GM12878 (cell line): ENCODE measurements at regions not wholly inside any gene's neighbourhood (a gene's known extent, or its start where the extent isn't known, plus 50 kb on each side); places are given as distances from the start of the nearest gene placed in this dataset.

Source experiments
- ATAC-seq: fragments of 200-7000 bp; cut with Tn5 transposase; 3 replicates; pipeline ENCODE4 v1.9.1; 2020; ENCODE audit warnings: mild to moderate bottlenecking, moderate library complexity
- BruUV-seq: library from RNA; stranded (reverse); fragments of 400-500 nt; replicated peaks from 2 replicates; lab custom pipeline; 2021; lab: Mats Ljungman, UMichigan
- CTCF ChIA-PET: fragments of 300-600 bp; sonication (Branson Sonifier 250); formaldehyde crosslinking; extraction: SDS; loops from one replicate; lab custom pipeline; 2021; ENCODE audit warnings: inconsistent platforms; lab: Yijun Ruan, JAX
- POLR2A ChIA-PET: fragments of 350-600 bp; formaldehyde crosslinking; extraction: SDS; loops from one replicate; lab custom pipeline; 2021; ENCODE audit warnings: inconsistent platforms; lab: Charles Lee
- RAD21 ChIA-PET: fragments of 300-600 bp; sonication (Branson Sonifier 250); formaldehyde crosslinking; loops from one replicate; lab custom pipeline; 2023; ENCODE audit warnings: antibody characterized with exemption; ENCODE audit not compliant: unreplicated experiment; lab: Charles Lee
- SMC1A ChIA-PET: fragments of 300-600 bp; sonication (Branson Sonifier 250); formaldehyde crosslinking; loops from one replicate; lab custom pipeline; 2023; ENCODE audit not compliant: unreplicated experiment, uncharacterized antibody; lab: Charles Lee
- DNase-seq: peaks from one replicate; pipeline ENCODE4 v3.0.0-alpha.2; 2011; ENCODE audit warnings: low read depth, low spot score
- FAIRE-seq: peaks from 3 replicates; lab custom pipeline; 2011; peaks lifted over from hg19 to GRCh38; lab: Jason Lieb, UNC
- H2AFZ ChIP-seq: 2 replicates; pipeline ENCODE4 v1.6.0; 2011; ENCODE audit warnings: low read depth, low read length, control low read depth; ENCODE audit not compliant: control insufficient read depth
- H3K27ac ChIP-seq: 2 replicates; pipeline ENCODE4 v1.5.1; 2011; ENCODE audit warnings: control low read depth; ENCODE audit not compliant: control insufficient read depth, insufficient read depth
- H3K27me3 ChIP-seq, 2 experiments: replicated peaks in 1 of 2; 2 replicates each; pipeline versions ENCODE4 v1.6.0 to v1.6.1; 2011; ENCODE audit warnings: low read length in 1 of 2; ENCODE audit not compliant: control insufficient read depth in 2 of 2, insufficient read depth in 2 of 2
- H3K36me3 ChIP-seq, 2 experiments: 2 replicates each; pipeline ENCODE4 v1.5.1; 2011; ENCODE audit warnings: low read length in 1 of 2; ENCODE audit not compliant: control insufficient read depth in 2 of 2, insufficient read depth in 2 of 2
- H3K4me1 ChIP-seq: 2 replicates; pipeline ENCODE4 v1.6.1; 2011; ENCODE audit warnings: mild to moderate bottlenecking, low read length, moderate library complexity, mixed read lengths; ENCODE audit not compliant: control insufficient read depth, insufficient read depth
- H3K4me2 ChIP-seq: 2 replicates; pipeline ENCODE4 v1.6.0; 2011; ENCODE audit warnings: control low read depth; ENCODE audit not compliant: control insufficient read depth, insufficient read depth
- H3K4me3 ChIP-seq: fragments of 200-600 bp; sonication (generic); 2 replicates; pipeline ENCODE4 v1.5.1; 2016
- H3K79me2 ChIP-seq: 2 replicates; pipeline ENCODE4 v1.6.0; 2011; ENCODE audit warnings: low read length; ENCODE audit not compliant: control insufficient read depth, insufficient read depth
- H3K9ac ChIP-seq: 2 replicates; pipeline ENCODE4 v1.8.0; 2011; ENCODE audit warnings: low read length, control low read depth, mixed read lengths; ENCODE audit not compliant: control insufficient read depth, insufficient read depth
- H3K9me3 ChIP-seq: replicated peaks from 3 replicates; pipeline ENCODE4 v1.5.1; 2011; ENCODE audit warnings: mild to moderate bottlenecking, low read length; ENCODE audit not compliant: control insufficient read depth, insufficient read depth
- H4K20me1 ChIP-seq: 2 replicates; pipeline ENCODE4 v1.6.0; 2011; ENCODE audit not compliant: control insufficient read depth, insufficient read depth
- ESRRA ChIP-seq: IDR thresholded peaks from 2 replicates; pipeline ENCODE4 v1.6.1; 2012; ENCODE audit warnings: mild to moderate bottlenecking, low read length, improper control_type of control experiment
- MTA3 ChIP-seq: IDR thresholded peaks from 2 replicates; pipeline ENCODE4 v1.6.1; 2012; ENCODE audit warnings: low read length, inconsistent platforms, borderline replicate concordance
- RBBP5 ChIP-seq: fragments of 200-600 bp; sonication (generic); conservative IDR thresholded peaks from 2 replicates; pipeline ENCODE4 v1.6.1; 2016
- TBL1XR1 ChIP-seq: IDR thresholded peaks from 2 replicates; pipeline ENCODE4 v1.6.1; 2012; ENCODE audit warnings: low read depth, low read length, improper control_type of control experiment
- ZNF384 ChIP-seq: IDR thresholded peaks from 2 replicates; pipeline ENCODE4 v1.6.1; 2012; ENCODE audit warnings: low read depth, mild to moderate bottlenecking, low read length, improper control_type of control experiment, borderline replicate concordance
- WGBS: methylation state at CpG from one replicate; pipeline ENCODE4 v1.1.6; 2016; ENCODE audit warnings: low lambda C conversion rate; ENCODE audit not compliant: insufficient replicate concordance, insufficient coverage; ENCODE audit errors: missing lambda C conversion rate; 5-methylcytosine and 5-hydroxymethylcytosine counted together
- in situ Hi-C: fragments of 300-500 bp; cut with MboI; formaldehyde crosslinking; loops from 9 replicates; pipeline ENCODE4 v1.14.3; 2018; ENCODE audit warnings: mixed read lengths
- intact Hi-C: fragments of 100-400 bp; cut with micrococcal nuclease; formaldehyde crosslinking; loops from one replicate; pipeline ENCODE4 v1.14.2; 2022; ENCODE audit not compliant: unreplicated experiment
- TF ChIP-seq, protein P1 (sequence below): IDR thresholded peaks from 2 replicates; pipeline ENCODE4 v1.6.1; 2012; ENCODE audit warnings: low read depth, low read length, improper control_type of control experiment
- TF ChIP-seq, protein P2 (sequence below): fragments of 450-650 bp; conservative IDR thresholded peaks from 2 replicates; pipeline ENCODE4 v1.6.1; 2017; ENCODE audit warnings: mild to moderate bottlenecking, moderate library complexity
- TF ChIP-seq, protein P3 (sequence below): fragments of 450-650 bp; formaldehyde crosslinking; IDR thresholded peaks from 2 replicates; pipeline ENCODE4 v1.5.0; 2022; ENCODE audit warnings: mild to moderate bottlenecking, missing genetic modification characterization
- TF ChIP-seq, protein P4 (sequence below): fragments of 450-650 bp; IDR thresholded peaks from 2 replicates; pipeline ENCODE4 v1.6.1; 2014; ENCODE audit warnings: mild to moderate bottlenecking

DNA sequence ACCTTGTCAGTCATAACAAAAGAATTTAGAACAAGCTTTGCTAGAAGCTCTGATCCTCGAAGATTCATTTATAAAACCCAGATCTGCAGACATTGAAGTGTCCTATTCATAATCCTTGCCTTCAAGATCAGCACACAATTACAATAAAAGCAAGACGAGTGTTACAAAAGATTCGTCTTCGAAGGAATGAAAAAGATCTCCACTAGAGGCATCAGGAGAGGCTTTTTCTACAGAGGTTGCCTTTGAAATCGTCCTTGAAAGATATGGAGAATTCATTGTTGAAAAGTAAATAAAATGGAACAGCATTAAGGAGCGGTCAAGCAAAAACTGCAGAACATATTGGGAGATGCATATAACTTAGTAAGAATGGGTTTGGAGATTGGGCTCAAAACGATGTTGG is 146.4 kb downstream of the BMP4 start:
- ChIA-PET CTCF (no interaction called here), RAD21 (no interaction called here), POLR2A (no interaction called here), SMC1A (interaction anchor here (1.5 kb wide), 1 partner anchor 13 kb away, joined by 4 read pairs; no protein-coding TSS in a partner anchor)
- Histone ChIP-seq H3K9me3 (no peaks in the 10 kb centered on the region), H3K79me2 (no peaks in the 10 kb centered on the region), H3K9ac (no peak overlapping the region), H3K36me3 (no peaks in the 10 kb centered on the region), H3K27me3 (no peaks in the 10 kb centered on the region), H3K4me1 (no peaks in the 10 kb centered on the region), H3K4me2 (no peak overlapping the region), H2AFZ (no peak overlapping the region), H4K20me1 (no peaks in the 10 kb centered on the region), H3K4me3 (no peak overlapping the region), H3K27ac (no peak overlapping the region)
- in situ Hi-C loops = no loop called here
- DNase-seq (no peak), FAIRE-seq (no peak), ATAC-seq (no peak)
- no TSS peak for BruUV-seq
- no peak for TF ChIP-seq RBBP5
- TF ChIP-seq, protein P1, sequence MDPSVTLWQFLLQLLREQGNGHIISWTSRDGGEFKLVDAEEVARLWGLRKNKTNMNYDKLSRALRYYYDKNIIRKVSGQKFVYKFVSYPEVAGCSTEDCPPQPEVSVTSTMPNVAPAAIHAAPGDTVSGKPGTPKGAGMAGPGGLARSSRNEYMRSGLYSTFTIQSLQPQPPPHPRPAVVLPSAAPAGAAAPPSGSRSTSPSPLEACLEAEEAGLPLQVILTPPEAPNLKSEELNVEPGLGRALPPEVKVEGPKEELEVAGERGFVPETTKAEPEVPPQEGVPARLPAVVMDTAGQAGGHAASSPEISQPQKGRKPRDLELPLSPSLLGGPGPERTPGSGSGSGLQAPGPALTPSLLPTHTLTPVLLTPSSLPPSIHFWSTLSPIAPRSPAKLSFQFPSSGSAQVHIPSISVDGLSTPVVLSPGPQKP = no peak
- TF ChIP-seq TBL1XR1 = no peak
- no peak for TF ChIP-seq ESRRA
- TF ChIP-seq, protein P2, sequence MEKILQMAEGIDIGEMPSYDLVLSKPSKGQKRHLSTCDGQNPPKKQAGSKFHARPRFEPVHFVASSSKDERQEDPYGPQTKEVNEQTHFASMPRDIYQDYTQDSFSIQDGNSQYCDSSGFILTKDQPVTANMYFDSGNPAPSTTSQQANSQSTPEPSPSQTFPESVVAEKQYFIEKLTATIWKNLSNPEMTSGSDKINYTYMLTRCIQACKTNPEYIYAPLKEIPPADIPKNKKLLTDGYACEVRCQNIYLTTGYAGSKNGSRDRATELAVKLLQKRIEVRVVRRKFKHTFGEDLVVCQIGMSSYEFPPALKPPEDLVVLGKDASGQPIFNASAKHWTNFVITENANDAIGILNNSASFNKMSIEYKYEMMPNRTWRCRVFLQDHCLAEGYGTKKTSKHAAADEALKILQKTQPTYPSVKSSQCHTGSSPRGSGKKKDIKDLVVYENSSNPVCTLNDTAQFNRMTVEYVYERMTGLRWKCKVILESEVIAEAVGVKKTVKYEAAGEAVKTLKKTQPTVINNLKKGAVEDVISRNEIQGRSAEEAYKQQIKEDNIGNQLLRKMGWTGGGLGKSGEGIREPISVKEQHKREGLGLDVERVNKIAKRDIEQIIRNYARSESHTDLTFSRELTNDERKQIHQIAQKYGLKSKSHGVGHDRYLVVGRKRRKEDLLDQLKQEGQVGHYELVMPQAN = no peak
- TF ChIP-seq, protein P3, sequence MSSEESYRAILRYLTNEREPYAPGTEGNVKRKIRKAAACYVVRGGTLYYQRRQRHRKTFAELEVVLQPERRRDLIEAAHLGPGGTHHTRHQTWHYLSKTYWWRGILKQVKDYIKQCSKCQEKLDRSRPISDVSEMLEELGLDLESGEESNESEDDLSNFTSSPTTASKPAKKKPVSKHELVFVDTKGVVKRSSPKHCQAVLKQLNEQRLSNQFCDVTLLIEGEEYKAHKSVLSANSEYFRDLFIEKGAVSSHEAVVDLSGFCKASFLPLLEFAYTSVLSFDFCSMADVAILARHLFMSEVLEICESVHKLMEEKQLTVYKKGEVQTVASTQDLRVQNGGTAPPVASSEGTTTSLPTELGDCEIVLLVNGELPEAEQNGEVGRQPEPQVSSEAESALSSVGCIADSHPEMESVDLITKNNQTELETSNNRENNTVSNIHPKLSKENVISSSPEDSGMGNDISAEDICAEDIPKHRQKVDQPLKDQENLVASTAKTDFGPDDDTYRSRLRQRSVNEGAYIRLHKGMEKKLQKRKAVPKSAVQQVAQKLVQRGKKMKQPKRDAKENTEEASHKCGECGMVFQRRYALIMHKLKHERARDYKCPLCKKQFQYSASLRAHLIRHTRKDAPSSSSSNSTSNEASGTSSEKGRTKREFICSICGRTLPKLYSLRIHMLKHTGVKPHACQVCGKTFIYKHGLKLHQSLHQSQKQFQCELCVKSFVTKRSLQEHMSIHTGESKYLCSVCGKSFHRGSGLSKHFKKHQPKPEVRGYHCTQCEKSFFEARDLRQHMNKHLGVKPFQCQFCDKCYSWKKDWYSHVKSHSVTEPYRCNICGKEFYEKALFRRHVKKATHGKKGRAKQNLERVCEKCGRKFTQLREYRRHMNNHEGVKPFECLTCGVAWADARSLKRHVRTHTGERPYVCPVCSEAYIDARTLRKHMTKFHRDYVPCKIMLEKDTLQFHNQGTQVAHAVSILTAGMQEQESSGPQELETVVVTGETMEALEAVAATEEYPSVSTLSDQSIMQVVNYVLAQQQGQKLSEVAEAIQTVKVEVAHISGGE = no peak
- TF ChIP-seq MTA3 = no peak
- TF ChIP-seq, protein P4, sequence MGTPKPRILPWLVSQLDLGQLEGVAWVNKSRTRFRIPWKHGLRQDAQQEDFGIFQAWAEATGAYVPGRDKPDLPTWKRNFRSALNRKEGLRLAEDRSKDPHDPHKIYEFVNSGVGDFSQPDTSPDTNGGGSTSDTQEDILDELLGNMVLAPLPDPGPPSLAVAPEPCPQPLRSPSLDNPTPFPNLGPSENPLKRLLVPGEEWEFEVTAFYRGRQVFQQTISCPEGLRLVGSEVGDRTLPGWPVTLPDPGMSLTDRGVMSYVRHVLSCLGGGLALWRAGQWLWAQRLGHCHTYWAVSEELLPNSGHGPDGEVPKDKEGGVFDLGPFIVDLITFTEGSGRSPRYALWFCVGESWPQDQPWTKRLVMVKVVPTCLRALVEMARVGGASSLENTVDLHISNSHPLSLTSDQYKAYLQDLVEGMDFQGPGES = no peak
- no peak for TF ChIP-seq ZNF384
- intact Hi-C loops = no loop called here
- 36% methylated on average over 7 of the region's 7 CpGs for WGBS
